ENCODE measurements at regions not wholly inside any gene's neighbourhood (a gene's known extent, or its start where the extent isn't known, plus 50 kb on each side); places are given as distances from the start of the nearest gene placed in this dataset.
"Not testable (repeated sequence)": the region's sequence is repeated elsewhere in the genome, so short reads cannot be mapped to it uniquely, and the experiment has no call there.

DNA sequence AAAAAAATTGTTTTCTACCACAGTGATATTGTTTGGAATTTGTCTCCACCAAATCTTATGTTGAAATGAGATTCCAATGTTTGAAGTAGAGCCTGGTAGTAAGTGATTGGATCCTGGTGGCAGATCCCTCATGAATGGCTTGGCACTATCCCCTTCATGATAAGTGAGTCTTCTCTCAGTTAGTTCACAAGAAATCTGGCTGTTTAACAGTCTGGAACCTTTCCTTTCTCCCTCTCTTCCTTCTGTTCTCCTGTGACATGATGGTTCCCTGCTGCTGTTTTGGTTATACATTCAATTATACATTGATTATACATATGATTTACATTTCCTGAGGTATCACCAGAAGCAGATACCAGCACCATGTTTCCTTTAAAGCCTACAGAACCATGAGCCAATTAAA, 442.2 kb downstream of the SLC6A15 start:
- no peak for DNase-seq

DNA sequence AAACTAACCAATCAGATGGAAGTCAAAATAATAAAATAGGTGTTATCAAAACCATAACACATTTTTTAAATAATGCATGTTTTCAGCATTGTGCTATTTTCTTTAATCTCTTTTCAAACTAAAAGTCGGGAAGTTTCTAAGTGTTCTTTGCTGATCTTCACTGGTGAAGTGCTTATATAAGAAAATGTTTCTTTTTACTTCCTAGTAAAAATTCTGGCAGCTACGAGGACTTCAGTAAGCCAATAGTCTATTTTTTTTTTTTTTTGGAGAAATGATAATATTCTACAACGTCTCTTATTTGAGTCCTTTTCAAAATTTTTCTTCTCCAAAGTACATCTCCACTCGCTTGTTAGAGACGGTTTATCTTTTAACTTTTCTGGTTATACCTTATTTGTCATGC, 448.0 kb downstream of the SLC6A15 start:
- DNase-seq: no peak

DNA sequence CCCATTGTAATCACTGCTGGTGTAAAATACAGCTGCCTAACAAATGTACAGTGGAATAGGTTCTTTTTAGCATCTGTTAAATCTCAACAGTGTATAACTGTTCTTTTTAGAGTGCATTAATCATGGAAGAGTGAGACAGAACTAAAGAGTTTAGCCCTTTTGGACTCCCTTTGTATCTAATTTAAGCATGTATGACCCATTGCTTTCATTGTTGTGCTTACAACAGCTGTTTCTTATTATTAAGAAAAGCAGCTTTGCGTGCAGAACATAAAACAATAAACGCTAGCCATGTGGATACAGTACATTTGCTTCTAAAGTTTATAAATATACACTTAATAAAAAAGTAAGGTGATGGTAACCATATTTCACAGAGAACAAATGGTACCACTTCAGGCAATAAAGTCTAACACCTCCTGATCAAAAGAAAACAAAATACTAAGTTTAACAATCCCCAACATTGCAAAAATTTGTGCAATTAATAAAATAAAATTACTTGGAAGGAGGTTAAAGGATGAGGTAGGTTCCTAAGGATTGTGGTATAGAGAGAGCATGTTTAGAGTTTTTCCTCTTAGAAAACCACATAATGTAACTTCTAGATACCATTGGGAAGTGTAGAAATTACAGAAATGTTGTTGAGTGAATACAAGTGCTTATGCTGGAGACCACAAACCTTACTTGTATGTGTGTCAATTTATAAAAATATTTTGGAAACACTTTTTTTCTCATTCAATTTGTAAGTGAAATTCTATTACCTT, 448.7 kb downstream of the SLC6A15 start:
- no peak for DNase-seq

DNA sequence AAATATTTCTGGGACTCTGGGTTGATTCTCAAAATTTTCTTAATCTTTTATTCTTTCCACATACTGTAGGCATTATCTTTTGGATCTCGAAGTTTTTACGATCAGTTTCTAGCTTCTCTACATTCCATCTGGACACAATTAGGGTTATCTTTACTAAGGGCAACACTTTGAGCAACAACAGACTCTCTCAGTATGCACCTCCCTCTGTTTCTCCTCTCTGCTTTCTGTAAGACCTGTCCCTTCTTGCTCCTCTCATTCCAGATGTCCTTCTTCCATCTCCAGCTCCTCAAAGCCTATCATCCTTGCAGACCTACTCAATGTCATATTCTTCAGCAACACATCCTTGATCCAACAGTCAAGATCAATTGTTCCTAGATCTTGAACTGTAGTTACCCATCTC, 457.0 kb downstream of the SLC6A15 start:
- DNase-seq: no peak

DNA sequence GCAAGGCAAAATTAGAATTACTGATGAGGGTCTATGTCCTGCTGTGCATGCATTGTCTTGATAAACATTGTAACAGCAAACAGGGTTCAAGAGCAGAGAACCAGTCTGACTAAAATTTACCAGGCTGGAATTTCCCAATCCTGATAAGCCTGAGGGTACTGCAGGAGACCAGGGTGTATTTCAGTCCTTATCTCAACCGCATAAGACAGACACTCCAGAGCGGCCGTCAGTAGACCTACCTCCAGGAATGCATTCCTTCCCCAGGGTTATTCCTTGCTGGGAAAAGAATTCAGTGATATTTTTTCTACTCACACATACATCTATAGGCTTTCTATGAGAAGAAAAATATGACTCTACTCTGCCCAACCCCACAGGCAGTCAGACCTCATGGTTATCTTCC, 466.1 kb downstream of the SLC6A15 start:
- not testable (repeated sequence) for DNase-seq

DNA sequence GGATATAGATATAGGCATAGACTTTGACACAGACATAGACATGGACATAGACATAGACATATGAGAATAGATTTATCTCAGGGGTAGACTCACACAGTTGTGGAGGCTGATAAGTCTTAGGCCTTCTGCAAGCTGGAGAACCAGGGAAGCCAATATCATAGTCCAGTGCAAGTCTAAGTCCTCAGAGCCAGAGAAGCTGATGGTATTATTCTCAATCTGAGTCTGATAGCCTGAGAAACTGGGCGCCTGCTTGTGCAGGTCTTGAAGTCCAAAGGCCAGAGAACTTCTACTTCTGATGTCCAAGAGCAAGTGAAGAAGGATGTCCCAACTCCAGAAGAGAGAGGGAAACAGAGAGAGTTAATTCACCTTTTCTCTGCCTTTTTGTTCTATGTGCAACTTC, 476.5 kb downstream of the SLC6A15 start:
- DNase-seq: no peak

DNA sequence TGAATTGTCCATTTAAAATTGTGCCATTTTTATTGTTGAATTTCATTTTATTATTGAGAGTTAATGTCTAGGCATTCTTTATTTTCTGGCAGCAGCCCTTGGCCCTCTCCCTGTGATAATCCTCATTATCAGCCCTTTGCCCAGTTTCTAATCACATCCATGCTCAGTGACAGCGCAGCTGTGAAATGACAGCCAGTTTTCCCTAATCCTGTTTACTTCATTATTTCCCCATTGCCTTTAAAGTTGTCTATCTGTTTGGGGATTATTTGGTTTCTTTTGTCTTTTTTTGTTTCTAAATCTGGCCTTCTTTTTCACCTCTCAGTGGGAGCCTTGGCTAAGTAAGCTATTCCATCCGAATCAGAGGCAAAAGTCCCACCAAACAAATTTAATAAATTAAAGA, 476.9 kb downstream of the SLC6A15 start:
- DNase-seq: no peak

DNA sequence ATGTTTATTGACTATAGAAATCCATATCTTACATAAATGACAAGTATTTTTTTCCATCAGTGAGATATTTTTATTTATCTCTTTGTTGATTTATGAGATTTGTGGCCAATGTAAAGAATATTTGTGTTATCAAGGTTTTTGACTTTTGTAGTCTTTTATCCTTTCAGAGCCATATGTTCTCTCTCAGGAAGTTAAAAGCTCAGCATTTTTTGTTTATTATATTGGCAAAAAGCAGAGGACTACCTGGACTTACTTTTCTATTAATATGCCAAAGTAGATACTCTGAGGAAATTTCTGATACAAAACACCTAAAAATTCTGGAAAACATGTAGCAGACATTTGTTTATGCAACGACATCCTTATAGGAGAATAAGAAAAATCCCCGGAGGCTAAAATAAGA, 490.3 kb downstream of the SLC6A15 start:
- no peak for DNase-seq

DNA sequence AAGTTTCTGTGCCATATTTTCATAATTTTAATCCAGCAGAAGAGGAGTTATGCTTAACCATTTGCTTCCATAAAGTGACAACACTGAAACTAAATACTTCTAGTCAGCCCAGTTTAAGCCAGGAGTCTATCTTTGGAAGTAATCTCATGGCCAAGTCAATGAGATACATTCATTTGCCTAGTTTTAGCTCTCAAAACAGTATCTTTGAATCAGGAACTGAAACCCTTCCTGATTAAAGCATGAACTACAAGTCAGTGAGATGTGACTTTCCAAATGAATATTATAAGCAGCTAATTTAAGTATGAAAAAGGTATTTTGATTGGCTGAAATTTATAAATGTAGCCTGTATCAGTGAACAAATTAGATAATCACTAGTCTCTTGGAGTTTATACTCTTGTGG, 491.5 kb downstream of the SLC6A15 start:
- no peak for DNase-seq

DNA sequence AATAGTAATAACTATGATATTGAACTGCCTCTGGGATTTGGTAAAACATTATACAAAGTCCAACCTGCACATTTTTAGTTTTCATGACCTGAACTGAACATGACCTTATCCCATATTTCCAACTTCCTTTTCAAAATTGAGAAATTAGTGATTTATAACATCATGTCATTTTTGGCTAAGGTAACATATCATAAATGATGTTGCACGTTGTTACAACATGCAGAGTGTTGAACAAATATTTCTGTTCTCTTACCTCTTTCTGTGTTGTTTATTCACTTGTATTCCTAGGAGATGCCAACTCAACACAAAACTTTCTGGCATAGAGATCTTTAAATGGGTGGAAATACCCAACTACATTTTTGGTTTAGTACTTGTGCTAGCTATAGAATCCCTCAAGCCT, 496.0 kb downstream of the SLC6A15 start:
- DNase-seq: no peak

DNA sequence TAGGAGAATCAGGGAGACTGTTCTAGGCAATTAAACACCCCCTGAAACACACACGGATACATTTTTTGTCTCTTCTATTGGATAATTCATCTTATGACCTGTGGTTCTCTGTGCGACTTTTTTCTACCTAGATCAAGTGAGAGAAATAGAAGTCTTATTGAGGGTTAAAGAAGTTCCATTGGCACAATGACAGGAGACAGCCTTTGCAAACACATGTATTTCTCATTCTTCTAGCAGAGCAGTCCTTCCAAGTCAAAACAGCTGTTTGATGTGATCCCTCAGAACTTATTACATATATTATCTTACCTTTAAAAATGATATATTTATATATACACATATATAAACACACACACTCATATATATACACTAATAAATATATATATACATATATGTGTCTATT, 496.7 kb downstream of the SLC6A15 start:
- DNase-seq: no peak

DNA sequence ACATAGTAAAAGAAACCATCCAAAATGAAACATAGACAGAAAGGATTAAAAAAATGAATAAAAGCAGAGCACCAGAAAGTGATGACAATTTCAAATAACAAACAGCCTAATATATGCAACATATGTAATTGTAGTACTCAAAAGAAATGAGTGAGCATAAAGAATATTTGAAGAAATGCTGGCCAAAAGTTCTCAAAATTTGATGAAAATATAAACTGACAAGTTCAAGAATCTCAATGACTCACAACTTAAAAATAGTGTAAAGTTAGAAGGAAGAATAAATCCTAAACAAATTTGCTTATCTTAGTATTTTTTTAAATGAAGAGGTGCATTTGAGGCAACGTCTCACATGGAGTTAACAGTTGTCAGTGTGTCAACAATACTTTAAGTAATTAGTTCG, 498.9 kb downstream of the SLC6A15 start:
- no peak for DNase-seq

DNA sequence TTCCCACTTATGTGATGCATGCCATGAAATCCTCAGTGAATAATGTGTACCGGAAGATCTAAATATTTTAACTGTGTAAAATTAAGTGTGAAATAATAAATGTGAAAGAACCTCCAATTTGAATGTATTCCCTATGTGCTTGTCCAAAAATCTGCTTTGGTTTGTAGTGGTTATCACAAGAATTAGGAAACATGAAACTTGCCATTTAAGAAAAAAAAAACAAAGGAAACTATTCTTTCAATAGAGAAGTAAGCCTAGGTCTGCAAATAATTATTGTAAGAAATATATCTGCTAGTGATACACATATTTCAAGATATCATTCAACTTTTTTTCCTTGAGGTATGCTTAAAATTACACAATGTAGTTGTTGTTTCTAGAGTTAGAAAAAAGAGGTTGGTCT, 500.4 kb downstream of the SLC6A15 start:
- no peak for DNase-seq

DNA sequence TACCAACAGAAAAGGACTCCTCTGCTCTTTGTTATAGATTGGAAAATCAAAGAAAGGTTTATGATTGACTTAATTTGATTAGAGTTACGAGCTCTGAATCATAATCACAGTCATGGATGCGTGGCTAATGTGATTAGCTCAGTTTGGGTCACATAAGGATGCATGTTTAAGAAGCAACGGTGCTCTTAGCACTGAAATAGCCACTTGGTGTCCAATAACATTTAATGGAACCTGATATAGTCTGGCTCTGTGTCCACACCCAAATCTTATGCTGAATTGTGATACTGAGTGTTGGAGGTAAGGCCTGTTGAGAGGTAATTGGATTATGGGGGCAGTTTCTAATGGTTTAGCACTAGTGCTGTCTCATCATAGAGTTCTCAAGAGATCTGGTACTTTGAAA, 501.6 kb downstream of the SLC6A15 start:
- no peak for DNase-seq

DNA sequence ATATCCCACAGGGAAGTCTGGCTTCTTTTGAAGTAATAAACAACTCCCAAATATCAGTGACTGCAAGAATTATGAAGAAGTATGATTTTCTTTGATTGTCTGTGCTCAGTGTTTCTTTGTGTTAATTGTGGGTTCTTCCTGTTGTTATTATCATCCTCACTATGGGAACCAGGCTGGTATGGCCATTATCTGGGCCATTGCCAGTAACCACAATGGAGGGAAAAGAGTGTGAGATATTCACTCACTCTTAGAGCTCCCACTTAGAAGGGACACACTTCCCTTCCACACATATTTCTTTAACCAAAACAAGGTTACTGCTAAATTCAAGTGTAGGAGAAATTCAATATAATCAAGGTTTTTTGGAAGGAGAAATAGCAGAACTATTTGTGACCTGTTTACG, 503.7 kb downstream of the SLC6A15 start:
- no peak for DNase-seq

DNA sequence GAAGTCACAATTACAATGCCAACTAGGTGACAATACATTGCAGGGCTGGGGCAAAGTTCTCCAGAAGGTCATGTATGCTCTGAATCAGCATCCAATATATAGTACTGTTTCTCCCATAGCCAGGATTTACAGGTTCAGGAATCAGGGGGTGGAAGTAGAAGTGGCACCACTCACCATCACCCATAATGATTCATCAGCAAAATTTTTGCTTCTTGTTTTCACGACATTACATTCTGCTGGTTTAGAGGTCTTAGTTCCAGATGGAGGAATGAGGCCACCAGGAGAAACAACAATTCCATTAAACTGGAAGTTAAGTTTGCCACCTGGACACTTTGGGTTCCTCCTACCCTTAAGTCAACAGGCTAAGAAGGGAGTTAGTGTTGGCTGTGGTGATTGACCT, 505.9 kb downstream of the SLC6A15 start:
- DNase-seq: not testable (repeated sequence)

DNA sequence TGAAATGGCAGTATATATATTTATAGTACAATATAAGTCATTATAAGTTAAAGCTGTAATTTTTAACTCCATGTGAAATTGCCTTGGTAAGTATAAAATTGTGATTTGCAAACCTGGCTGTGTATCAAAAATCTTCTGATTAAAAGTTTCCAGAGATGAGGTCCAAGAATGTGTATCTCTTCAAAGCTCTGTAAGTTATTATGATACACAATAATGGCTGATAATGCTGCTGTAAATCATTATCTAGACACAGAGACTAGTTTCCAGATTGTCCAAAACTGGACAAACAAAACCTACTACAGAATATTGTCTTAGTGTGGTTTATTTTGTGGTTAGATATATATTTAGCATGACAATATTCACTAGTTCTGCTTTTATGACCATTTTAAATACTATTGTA, 514.8 kb downstream of the SLC6A15 start:
- DNase-seq: no peak

DNA sequence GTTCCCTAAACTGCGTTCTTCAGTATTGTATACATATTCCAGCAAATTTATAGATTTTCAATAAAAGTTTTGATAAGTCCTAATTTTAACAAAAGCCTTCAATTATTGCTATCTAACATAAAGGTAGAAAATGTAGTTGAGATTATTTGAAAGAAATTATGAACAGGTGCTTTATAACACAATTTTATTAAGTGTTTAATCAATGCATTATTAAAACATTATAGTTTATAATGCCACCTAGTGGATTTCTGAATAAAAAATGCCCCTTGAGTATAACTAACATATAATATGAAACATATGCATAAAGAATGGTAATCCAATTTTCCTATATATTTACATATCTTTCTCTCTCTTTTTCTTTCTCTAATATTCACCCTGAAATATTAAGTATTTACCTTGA, 515.3 kb downstream of the SLC6A15 start:
- no peak for DNase-seq

DNA sequence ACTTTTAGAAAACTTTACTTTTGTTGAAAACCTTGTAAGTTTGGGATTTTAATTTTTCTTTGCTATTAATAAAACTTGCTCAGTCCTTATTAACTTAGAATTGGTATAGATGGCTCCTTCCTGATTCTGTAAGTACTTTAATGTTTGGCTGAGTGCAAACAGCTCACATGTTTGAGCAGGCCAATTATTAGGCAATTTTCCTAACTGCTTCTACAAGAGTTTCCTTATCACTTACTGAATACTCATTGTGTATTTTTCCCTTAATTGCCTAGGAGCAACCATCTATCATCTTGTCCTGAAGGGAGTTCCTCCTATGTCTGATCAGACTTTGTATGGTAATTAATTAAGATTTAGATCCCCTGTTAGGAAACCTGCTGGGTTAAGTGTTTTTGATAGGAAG, 521.4 kb downstream of the SLC6A15 start:
- not testable (repeated sequence) for DNase-seq

DNA sequence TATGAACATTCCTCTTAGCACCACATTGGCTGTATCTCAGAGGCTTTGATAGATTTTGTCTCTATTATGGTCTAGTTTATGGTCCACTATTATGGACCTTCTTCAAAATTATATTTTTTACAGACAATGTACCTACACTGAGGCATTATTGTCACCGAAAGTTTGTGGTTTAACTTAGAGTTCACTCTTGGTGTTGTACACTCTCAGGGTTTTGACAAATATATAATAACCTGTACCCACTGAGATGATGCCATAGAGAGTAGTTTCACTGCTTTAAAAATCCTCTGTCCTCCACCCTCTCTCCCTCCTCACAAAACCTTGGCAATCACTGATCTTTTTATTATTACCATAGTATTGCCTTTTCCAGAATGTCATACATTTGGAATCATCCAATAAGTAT, 528.2 kb downstream of the SLC6A15 start:
- no peak for DNase-seq

DNA sequence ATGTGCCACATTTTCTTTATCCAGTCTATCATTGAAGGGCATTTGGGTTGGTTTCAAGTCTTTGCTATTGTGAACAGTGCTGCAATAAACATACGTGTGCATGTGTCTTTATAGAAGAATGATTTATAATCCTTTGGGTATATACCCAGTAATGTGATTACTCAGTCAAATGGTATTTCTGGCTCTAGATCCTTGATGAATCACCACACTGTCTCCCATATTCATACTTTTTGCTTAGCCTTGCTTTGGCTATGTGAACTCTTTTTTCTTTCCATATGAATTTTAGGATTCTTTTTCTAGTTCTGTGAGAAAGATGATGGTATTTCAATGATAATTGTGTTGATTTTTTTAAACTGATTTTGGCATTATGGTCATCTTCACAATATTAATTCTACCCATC, 530.1 kb downstream of the SLC6A15 start:
- DNase-seq: not testable (repeated sequence)

DNA sequence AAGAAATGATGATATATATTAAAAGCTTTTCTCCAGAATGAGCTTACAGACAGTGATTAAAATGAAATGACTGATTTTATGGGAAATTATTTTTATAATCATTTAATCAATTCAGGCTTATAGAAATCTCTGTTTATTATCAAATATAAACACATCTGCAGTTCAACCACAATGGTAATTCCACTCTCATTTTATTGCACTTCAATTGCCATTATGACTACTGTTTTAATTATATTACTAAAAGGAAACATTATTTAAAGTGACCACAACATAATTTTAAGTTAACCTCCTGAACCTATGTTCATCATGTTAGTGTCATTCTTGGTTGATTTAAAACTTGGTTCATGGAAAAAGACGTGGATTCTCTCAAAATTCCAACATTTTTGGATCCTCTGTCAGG, 536.3 kb downstream of the SLC6A15 start:
- no peak for DNase-seq

DNA sequence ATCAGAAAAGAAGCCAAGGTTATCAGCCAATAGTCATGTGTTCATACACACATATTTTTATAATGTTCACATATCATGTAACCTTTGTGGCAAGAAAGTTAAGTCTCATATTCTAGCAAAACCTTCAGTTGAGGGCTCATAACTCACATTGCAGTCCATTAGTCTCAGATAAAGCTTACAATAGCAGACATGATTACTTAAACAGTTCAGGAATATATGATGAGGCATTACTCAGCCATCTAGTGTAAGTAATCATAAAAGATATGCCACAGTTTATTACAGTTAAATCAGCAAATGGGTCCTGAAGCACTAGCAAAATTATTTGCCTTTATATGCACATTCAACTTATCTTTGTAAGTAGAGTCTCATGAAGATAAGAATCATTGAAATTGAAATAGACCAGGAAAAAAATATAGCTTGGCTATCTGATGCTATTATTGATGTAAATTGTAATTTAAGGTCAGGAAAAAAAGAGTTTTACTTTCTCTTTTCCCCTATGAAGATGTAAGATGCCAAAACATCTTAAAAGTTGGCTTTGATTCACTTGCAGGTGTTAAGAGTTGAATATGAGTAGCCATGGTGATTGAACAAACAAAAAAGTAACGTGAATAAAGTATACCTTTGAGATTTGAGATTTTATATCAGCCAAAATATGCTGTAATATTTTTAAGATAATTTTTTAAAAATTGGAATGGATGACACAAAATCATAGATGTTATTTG, 537.0 kb downstream of the SLC6A15 start:
- DNase-seq: no peak

DNA sequence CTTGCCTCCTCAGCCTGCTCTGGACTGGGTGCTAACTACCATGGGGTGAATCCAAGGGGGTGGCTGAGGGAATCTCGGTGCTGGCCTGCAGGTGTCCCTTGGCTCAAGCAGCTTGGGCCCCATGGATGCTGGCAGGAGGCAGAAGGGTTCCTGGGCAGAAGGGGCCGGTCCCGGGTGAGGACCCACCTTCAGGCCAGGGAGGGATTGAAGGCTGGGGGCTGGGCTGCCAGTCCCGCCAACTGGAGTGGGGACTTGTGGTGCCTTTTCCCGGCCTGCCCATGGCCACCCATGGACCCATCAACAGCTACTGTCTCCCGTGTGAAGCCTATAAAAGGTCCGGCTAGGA, 550.1 kb downstream of the SLC6A15 start:
- DNase-seq: no peak
